ENCODE measurements at regions not wholly inside any gene's neighbourhood (a gene's known extent, or its start where the extent isn't known, plus 50 kb on each side); places are given as distances from the start of the nearest gene placed in this dataset.

DNA sequence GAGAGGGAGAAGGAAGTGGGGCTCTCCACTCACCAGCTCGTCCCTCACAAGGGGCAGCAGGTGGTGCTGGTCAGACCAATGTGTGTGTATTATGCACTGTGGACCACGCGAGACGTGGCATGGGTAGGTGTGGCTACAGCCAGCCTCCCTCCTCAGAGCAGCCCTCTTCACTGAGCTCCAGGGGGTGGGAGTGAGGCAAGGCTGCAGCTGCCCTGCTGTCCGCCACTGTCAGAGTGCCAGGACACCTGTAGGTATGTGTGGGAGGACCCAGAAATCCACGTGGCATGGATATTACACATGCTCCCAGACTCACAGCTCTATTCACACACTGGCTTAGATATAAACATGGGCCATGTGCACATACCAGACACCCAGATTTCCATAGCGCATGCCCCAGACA lies 90.3 kb downstream of the VEGFA start:
- no peaks in the 10 kb centered on the region for H3K36me3 Mint-ChIP-seq
- TF ChIP-seq, protein P1, sequence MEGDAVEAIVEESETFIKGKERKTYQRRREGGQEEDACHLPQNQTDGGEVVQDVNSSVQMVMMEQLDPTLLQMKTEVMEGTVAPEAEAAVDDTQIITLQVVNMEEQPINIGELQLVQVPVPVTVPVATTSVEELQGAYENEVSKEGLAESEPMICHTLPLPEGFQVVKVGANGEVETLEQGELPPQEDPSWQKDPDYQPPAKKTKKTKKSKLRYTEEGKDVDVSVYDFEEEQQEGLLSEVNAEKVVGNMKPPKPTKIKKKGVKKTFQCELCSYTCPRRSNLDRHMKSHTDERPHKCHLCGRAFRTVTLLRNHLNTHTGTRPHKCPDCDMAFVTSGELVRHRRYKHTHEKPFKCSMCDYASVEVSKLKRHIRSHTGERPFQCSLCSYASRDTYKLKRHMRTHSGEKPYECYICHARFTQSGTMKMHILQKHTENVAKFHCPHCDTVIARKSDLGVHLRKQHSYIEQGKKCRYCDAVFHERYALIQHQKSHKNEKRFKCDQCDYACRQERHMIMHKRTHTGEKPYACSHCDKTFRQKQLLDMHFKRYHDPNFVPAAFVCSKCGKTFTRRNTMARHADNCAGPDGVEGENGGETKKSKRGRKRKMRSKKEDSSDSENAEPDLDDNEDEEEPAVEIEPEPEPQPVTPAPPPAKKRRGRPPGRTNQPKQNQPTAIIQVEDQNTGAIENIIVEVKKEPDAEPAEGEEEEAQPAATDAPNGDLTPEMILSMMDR (IDR thresholded peaks at IDR 0.05): no peak

DNA sequence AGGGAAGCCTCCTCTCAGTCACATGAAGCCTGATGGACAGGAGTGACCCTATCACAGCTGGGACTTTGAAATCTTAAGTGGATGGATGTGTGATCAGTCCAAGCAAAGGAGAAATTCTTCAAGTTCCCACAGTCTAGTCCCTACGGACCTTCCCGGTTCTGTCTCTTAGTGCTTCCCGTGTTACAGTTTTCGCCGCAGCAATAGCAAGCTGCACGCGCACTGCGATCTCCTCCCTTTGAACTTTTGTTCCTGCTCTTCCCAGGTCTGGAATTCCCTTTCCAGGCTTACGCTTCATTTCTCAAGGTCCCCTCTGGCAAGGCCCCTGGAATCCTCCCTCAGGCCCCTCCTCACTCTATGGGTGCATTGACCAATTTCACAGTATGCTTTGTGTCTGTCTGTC lies 89.2 kb downstream of the VEGFA start:
- peaks cover 0 to 3% (median 0%) of the 10 kb centered on the region in 7 donors for H3K9me3 Mint-ChIP-seq
- Histone ChIP-seq H3K9me3 (replicated peaks in 1 of 2; ENCODE audit: control insufficient read depth in 1 of 2, insufficient read depth in 1 of 2, low read length in 2 of 2) (no peaks in the 10 kb centered on the region), H2AFZ (ENCODE audit: insufficient read depth, low read depth, low read length, poor library complexity, severe bottlenecking) (no peak overlapping the region), H3K4me3 (replicated peaks in 1 of 3; ENCODE audit: low read depth in 2 of 3, low read length in 3 of 3) (no peak overlapping the region), H4K20me1 (ENCODE audit: insufficient read depth, low read length) (no peaks in the 10 kb centered on the region), H3K36me3 (replicated peaks in 1 of 2; ENCODE audit: control insufficient read depth in 1 of 2, insufficient read depth in 2 of 2, low read length in 2 of 2) (no peaks in the 10 kb centered on the region), H3K4me2 (replicated peaks; ENCODE audit: extremely low read depth, low read length, poor library complexity, severe bottlenecking) (no peak overlapping the region), H3K27ac (ENCODE audit: low read depth in 1 of 2, low read length in 2 of 2) (no peak overlapping the region), H3K79me2 (ENCODE audit: insufficient read depth, low read length) (no peaks in the 10 kb centered on the region), H3K27me3 (ENCODE audit: control insufficient read depth in 2 of 2, insufficient read depth in 2 of 2, low read length in 2 of 2) (no peaks in the 10 kb centered on the region), H3K9ac (ENCODE audit: insufficient read depth, low read length, poor library complexity, severe bottlenecking) (no peak overlapping the region), H3K4me1 (ENCODE audit: control insufficient read depth in 1 of 2, insufficient read depth in 2 of 2, low read length in 2 of 2) (no peaks in the 10 kb centered on the region)
- H3K4me1 Mint-ChIP-seq: peaks cover 5% of the 10 kb centered on the region
- H3K27ac Mint-ChIP-seq: no peak overlapping the region
- H3K4me3 Mint-ChIP-seq: no peak overlapping the region
- intact Hi-C loops (cut with micrococcal nuclease): no loop called here
- TF ChIP-seq, protein P1 (IDR thresholded peaks at IDR 0.05): no peak
- H3K27me3 Mint-ChIP-seq (ENCODE audit: low read depth in 3 of 3): peaks cover 0 to 4% (median 4%) of the 10 kb centered on the region in 3 donors
- DNase-seq: no peak
- H3K36me3 Mint-ChIP-seq: no peaks in the 10 kb centered on the region
- 97% methylated on average over 9 of the region's 9 CpGs for WGBS (ENCODE audit: insufficient coverage)

More for the DNA sequence above, 90.3 kb downstream of the VEGFA start:
- Mint-ChIP-seq H3K27ac (no peak overlapping the region), H3K4me3 (no peak overlapping the region), H3K4me1 (peaks cover 5% of the 10 kb centered on the region), H3K27me3 (ENCODE audit: low read depth in 3 of 3) (peaks cover 2 to 7% (median 6%) of the 10 kb centered on the region in 3 donors), H3K9me3 (peaks cover 0 to 3% (median 0%) of the 10 kb centered on the region in 7 donors)
- DNase-seq: no peak
- no peaks in the 10 kb centered on the region for H4K20me1 ChIP-seq (ENCODE audit: insufficient read depth, low read length)
- H2AFZ ChIP-seq (ENCODE audit: insufficient read depth, low read depth, low read length, poor library complexity, severe bottlenecking): no peak overlapping the region
- no peak overlapping the region for H3K9ac ChIP-seq (ENCODE audit: insufficient read depth, low read length, poor library complexity, severe bottlenecking)
- H3K36me3 ChIP-seq (replicated peaks in 1 of 2; ENCODE audit: control insufficient read depth in 1 of 2, insufficient read depth in 2 of 2, low read length in 2 of 2): no peaks in the 10 kb centered on the region
- no peaks in the 10 kb centered on the region for H3K4me1 ChIP-seq (ENCODE audit: control insufficient read depth in 1 of 2, insufficient read depth in 2 of 2, low read length in 2 of 2)
- H3K79me2 ChIP-seq (ENCODE audit: insufficient read depth, low read length): no peaks in the 10 kb centered on the region
- 66% methylated on average over 2 of the region's 7 CpGs for WGBS (ENCODE audit: insufficient coverage)
- intact Hi-C loops (cut with micrococcal nuclease): no loop called here
- H3K4me2 ChIP-seq (replicated peaks; ENCODE audit: extremely low read depth, low read length, poor library complexity, severe bottlenecking): no peak overlapping the region
- H3K27ac ChIP-seq (ENCODE audit: low read depth in 1 of 2, low read length in 2 of 2): no peak overlapping the region
- H3K4me3 ChIP-seq (replicated peaks in 1 of 3; ENCODE audit: low read depth in 2 of 3, low read length in 3 of 3): no peak overlapping the region
- no peaks in the 10 kb centered on the region for H3K27me3 ChIP-seq (ENCODE audit: control insufficient read depth in 2 of 2, insufficient read depth in 2 of 2, low read length in 2 of 2)
- no peaks in the 10 kb centered on the region for H3K9me3 ChIP-seq (replicated peaks in 1 of 2; ENCODE audit: control insufficient read depth in 1 of 2, insufficient read depth in 1 of 2, low read length in 2 of 2)

Data from CD14-positive monocyte (primary cell).